HepG2 (cell line): ENCODE measurements at regions not wholly inside any gene's neighbourhood (a gene's known extent, or its start where the extent isn't known, plus 50 kb on each side); places are given as distances from the start of the nearest gene placed in this dataset.

Experiments
- AFF4 ChIP-seq: sonication (generic); formaldehyde crosslinking; IDR thresholded peaks from 2 replicates; pipeline ENCODE4 v1.4.0; 2020; ENCODE audit warnings: missing genetic modification reagents
- POLR2A ChIP-seq, 2 experiments: IDR thresholded peaks; 2 replicates each; pipeline ENCODE4 v1.6.1; 2011; ENCODE audit warnings: low read depth in 2 of 2, low read length in 2 of 2, mild to moderate bottlenecking in 1 of 2, moderate library complexity in 1 of 2; ENCODE audit not compliant: insufficient read depth in 1 of 2
- YY1 ChIP-seq: IDR thresholded peaks from 2 replicates; pipeline ENCODE4 v1.6.1; 2011; ENCODE audit warnings: low read length, low read depth, moderate library complexity, mild to moderate bottlenecking; ENCODE audit not compliant: insufficient read depth, insufficient replicate concordance

GRCh38 chr12:38547586-38547985 lies 231.0 kb downstream of the ALG10B start:
- TF ChIP-seq AFF4 (CRISPR knock-in tag) (no peak), YY1 (no peak), POLR2A (IDR thresholded peaks at IDR 0.05; ENCODE audit: insufficient read depth in 1 of 2, low read depth in 2 of 2, low read length in 2 of 2) (no peak)
